ENCODE measurements at regions not wholly inside any gene's neighbourhood (a gene's known extent, or its start where the extent isn't known, plus 50 kb on each side); places are given as distances from the start of the nearest gene placed in this dataset.

DNA sequence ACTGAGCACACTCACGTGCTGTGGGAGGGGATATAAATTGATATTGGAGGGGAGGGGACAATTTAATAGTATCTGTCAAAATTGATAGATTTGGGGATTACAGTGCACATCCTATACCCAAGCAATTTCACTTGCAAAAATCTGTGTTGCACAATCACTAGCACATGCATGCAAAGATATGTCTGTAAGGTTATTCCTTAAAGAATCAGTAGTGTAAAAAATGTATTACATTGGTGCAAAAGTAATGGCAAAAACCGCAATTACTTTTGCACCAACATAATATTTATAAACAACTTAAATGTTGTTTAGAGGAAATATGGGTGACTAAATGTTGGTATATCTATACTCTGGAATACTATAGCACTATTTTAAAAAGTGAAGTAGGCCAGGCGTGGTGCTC, 108.7 kb downstream of the LHX2 start:
- Histone ChIP-seq H3K9me2 (replicated peaks; ENCODE audit: insufficient read depth) (no peaks in the 10 kb centered on the region), H3K27ac (no peak overlapping the region), H4K20me1 (ENCODE audit: insufficient read depth, poor library complexity, severe bottlenecking) (no peaks in the 10 kb centered on the region), H2AFZ (no peak overlapping the region), H3K4me2 (no peak overlapping the region), H3K27me3 (no peaks in the 10 kb centered on the region), H3K79me2 (no peaks in the 10 kb centered on the region), H3K9me3 (ENCODE audit: low read depth) (no peaks in the 10 kb centered on the region), H3K4me1 (ENCODE audit: insufficient read depth) (no peaks in the 10 kb centered on the region), H3K4me3 (no peak overlapping the region), H3K36me3 (replicated peaks; ENCODE audit: insufficient read depth, low read depth) (no peaks in the 10 kb centered on the region)
- TF ChIP-seq, protein P1, sequence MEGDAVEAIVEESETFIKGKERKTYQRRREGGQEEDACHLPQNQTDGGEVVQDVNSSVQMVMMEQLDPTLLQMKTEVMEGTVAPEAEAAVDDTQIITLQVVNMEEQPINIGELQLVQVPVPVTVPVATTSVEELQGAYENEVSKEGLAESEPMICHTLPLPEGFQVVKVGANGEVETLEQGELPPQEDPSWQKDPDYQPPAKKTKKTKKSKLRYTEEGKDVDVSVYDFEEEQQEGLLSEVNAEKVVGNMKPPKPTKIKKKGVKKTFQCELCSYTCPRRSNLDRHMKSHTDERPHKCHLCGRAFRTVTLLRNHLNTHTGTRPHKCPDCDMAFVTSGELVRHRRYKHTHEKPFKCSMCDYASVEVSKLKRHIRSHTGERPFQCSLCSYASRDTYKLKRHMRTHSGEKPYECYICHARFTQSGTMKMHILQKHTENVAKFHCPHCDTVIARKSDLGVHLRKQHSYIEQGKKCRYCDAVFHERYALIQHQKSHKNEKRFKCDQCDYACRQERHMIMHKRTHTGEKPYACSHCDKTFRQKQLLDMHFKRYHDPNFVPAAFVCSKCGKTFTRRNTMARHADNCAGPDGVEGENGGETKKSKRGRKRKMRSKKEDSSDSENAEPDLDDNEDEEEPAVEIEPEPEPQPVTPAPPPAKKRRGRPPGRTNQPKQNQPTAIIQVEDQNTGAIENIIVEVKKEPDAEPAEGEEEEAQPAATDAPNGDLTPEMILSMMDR (IDR thresholded peaks at IDR 0.05; ENCODE audit: poor library complexity): no peak
- no peak for TF ChIP-seq EZH2phosphoT487 (IDR thresholded peaks at IDR 0.05; ENCODE audit: low read depth, severe bottlenecking, unreplicated experiment)
- TF ChIP-seq EZH2 (IDR thresholded peaks at IDR 0.05; ENCODE audit: borderline replicate concordance): no peak
- DNase-seq (ENCODE audit: low spot score): no peak
- 74% methylated on average over 3 of the region's 3 CpGs for WGBS (ENCODE audit: low lambda C conversion rate, missing lambda C conversion rate)

DNA sequence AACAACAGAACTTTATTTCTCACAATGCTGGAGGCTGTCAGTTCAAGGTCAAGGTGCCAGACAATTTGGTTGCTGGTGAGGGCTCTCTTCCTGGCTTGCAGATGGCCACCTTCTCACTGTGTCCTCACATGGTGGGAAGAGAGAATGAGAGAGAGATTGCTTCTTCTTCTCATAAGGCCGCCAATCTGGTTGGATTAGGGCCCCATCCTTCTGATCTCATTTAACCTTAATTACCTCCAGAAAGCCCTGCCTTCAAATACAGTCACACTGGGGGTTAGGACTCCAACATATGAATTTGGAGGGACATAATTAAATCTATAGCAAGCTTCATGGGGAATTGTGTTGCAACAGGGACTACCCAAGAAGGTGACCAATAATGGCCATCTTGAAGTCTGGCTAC, 110.2 kb downstream of the LHX2 start:
- TF ChIP-seq EZH2phosphoT487 (IDR thresholded peaks at IDR 0.05; ENCODE audit: low read depth, severe bottlenecking, unreplicated experiment) (no peak), EZH2 (IDR thresholded peaks at IDR 0.05; ENCODE audit: borderline replicate concordance) (no peak)
- TF ChIP-seq, protein P1 (IDR thresholded peaks at IDR 0.05; ENCODE audit: poor library complexity): no peak
- Histone ChIP-seq H3K9me2 (replicated peaks; ENCODE audit: insufficient read depth) (no peaks in the 10 kb centered on the region), H3K4me3 (no peak overlapping the region), H3K4me2 (no peak overlapping the region), H3K27me3 (no peaks in the 10 kb centered on the region), H3K9me3 (ENCODE audit: low read depth) (no peaks in the 10 kb centered on the region), H3K79me2 (no peaks in the 10 kb centered on the region), H4K20me1 (ENCODE audit: insufficient read depth, poor library complexity, severe bottlenecking) (no peaks in the 10 kb centered on the region), H2AFZ (no peak overlapping the region), H3K4me1 (ENCODE audit: insufficient read depth) (no peaks in the 10 kb centered on the region), H3K27ac (no peak overlapping the region), H3K36me3 (replicated peaks; ENCODE audit: insufficient read depth, low read depth) (no peaks in the 10 kb centered on the region)
- 100% methylated on average over 1 of the region's 1 CpG for WGBS (ENCODE audit: low lambda C conversion rate, missing lambda C conversion rate)
- DNase-seq (ENCODE audit: low spot score): no peak

DNA sequence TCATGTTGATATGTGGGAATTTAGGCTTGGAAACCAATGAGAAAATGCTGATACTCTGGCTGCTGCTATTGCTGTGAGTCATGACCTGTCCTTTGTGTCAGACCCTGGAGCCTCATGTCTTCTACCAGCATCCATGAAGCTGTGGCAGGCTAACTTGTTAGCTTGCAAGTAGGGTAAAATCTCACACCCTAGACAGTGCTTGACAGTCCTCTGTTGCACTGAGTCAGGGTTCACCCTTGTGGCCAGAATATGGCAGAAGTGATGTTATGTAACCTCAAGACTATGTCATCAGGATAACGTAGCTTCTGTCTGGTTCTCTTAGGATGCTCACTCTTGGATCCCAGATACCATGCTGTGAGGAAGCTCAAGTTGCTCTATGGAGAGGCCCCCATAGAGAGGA, 110.8 kb downstream of the LHX2 start:
- Histone ChIP-seq H3K27me3 (no peaks in the 10 kb centered on the region), H3K79me2 (no peaks in the 10 kb centered on the region), H2AFZ (no peak overlapping the region), H4K20me1 (ENCODE audit: insufficient read depth, poor library complexity, severe bottlenecking) (no peaks in the 10 kb centered on the region), H3K4me1 (ENCODE audit: insufficient read depth) (no peaks in the 10 kb centered on the region), H3K4me2 (no peak overlapping the region), H3K27ac (no peak overlapping the region), H3K9me3 (ENCODE audit: low read depth) (no peaks in the 10 kb centered on the region), H3K36me3 (replicated peaks; ENCODE audit: insufficient read depth, low read depth) (no peaks in the 10 kb centered on the region), H3K4me3 (no peak overlapping the region), H3K9me2 (replicated peaks; ENCODE audit: insufficient read depth) (no peaks in the 10 kb centered on the region)
- TF ChIP-seq EZH2phosphoT487 (IDR thresholded peaks at IDR 0.05; ENCODE audit: low read depth, severe bottlenecking, unreplicated experiment) (no peak), EZH2 (IDR thresholded peaks at IDR 0.05; ENCODE audit: borderline replicate concordance) (no peak)
- TF ChIP-seq, protein P1 (IDR thresholded peaks at IDR 0.05; ENCODE audit: poor library complexity): no peak
- no peak for DNase-seq (ENCODE audit: low spot score)
- WGBS (ENCODE audit: low lambda C conversion rate, missing lambda C conversion rate): 78% methylated on average over 1 of the region's 1 CpG
